Esophagus muscularis mucosa (tissue), 2 donors: ENCODE measurements at regions not wholly inside any gene's neighbourhood (a gene's known extent, or its start where the extent isn't known, plus 50 kb on each side); places are given as distances from the start of the nearest gene placed in this dataset.

Source experiments
- POLR2A ChIP-seq: fragments of 450-650 bp; IDR thresholded peaks from one replicate; pipeline ENCODE4 v1.6.1; 2017; ENCODE audit warnings: antibody characterized with exemption, moderate library complexity, mild to moderate bottlenecking, low read depth
- POLR2AphosphoS5 ChIP-seq, 2 donors: sonication (generic); formaldehyde crosslinking; IDR thresholded peaks; one replicate each; pipeline ENCODE4 v1.6.1; 2017; ENCODE audit warnings: antibody characterized with exemption in 2 of 2

DNA sequence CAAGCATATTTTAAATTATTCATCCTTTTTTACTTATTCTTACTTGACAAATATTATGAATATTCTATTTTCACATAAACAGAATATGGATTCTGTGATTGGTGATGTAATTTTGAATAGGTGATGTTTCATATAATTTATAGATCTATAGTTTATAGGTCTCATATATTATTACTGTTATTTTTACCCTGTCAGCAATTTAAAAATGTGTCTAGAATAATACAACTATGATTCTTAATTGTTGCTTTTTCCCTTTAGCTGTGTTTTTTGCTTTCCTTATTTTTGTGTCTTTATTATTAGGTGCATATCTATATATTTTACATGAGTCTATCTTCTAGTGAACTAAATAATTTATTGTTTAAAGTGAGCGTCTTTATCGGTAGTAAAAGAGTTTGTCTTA, 226.7 kb upstream of the FSIP2 start:
- TF ChIP-seq POLR2AphosphoS5 (IDR thresholded peaks at IDR 0.05): no peak
- no peak for TF ChIP-seq POLR2A
